HEK293 (cell line): ENCODE measurements at regions not wholly inside any gene's neighbourhood (a gene's known extent, or its start where the extent isn't known, plus 50 kb on each side); places are given as distances from the start of the nearest gene placed in this dataset.

Source experiments
- CTCF ChIA-PET: fragments of 350-600 bp; formaldehyde crosslinking; extraction: SDS; loops from one replicate; lab custom pipeline; 2021; ENCODE audit warnings: antibody characterized with exemption; lab: Yijun Ruan, JAX
- POLR2A ChIA-PET: fragments of 300-600 bp; formaldehyde crosslinking; extraction: SDS; loops from one replicate; lab custom pipeline; 2020; ENCODE audit warnings: antibody characterized with exemption, inconsistent platforms; lab: Yijun Ruan, JAX
- H3K27ac ChIP-seq: fragments of 200-500 bp; sonication (Bioruptor generic); 2 replicates; pipeline ENCODE4 v1.5.1; 2014; ENCODE audit warnings: low read depth, low read length, control low read depth, inconsistent platforms; ENCODE audit errors: extremely low read depth
- H3K36me3 ChIP-seq, 2 experiments: fragments of 200-500 bp in 1 of 2; sonication (Bioruptor generic) in 1 of 2; 1 replicate in 1 of 2; 2 replicates in 1 of 2; pipeline ENCODE4 v1.5.1; 2014 to 2017; ENCODE audit warnings: inconsistent platforms in 2 of 2, low read length in 2 of 2; ENCODE audit not compliant: control insufficient read depth in 2 of 2, insufficient read depth in 1 of 2
- H3K4me1 ChIP-seq: fragments of 200-500 bp; sonication (Bioruptor generic); 2 replicates; pipeline ENCODE4 v1.5.1; 2014; ENCODE audit warnings: mild to moderate bottlenecking, low read length, inconsistent platforms; ENCODE audit not compliant: control insufficient read depth, insufficient read depth
- H3K4me3 ChIP-seq: 2 replicates; pipeline ENCODE4 v1.5.1; 2011; ENCODE audit warnings: low read depth, mild to moderate bottlenecking, control low read depth, low read length, moderate library complexity
- H3K9me3 ChIP-seq: fragments of 200-500 bp; sonication (Bioruptor generic); 2 replicates; pipeline ENCODE4 v1.5.1; 2014; ENCODE audit warnings: low read depth, low read length, inconsistent platforms; ENCODE audit not compliant: control insufficient read depth, insufficient read depth
- BCL11A ChIP-seq: fragments of 450-650 bp; formaldehyde crosslinking; IDR thresholded peaks from 2 replicates; pipeline ENCODE4 v1.5.1; 2016; ENCODE audit warnings: low read depth, missing biosample characterization, missing genetic modification characterization
- HOXA7 ChIP-seq: sonication (generic); formaldehyde crosslinking; IDR thresholded peaks from 2 replicates; pipeline ENCODE4 v1.8.1; 2022; ENCODE audit warnings: missing genetic modification reagents, borderline replicate concordance
- KLF1 ChIP-seq: fragments of 450-650 bp; formaldehyde crosslinking; IDR thresholded peaks from 2 replicates; pipeline ENCODE4 v1.5.1; 2016; ENCODE audit warnings: missing biosample characterization, missing genetic modification characterization
- KLF10 ChIP-seq: fragments of 450-650 bp; IDR thresholded peaks from 2 replicates; pipeline ENCODE4 v1.5.1; 2018; ENCODE audit warnings: missing biosample characterization, mild to moderate bottlenecking, missing genetic modification characterization
- PRDM2 ChIP-seq: fragments of 450-650 bp; formaldehyde crosslinking; IDR thresholded peaks from 2 replicates; pipeline ENCODE4 v1.5.1; 2016; ENCODE audit warnings: missing biosample characterization, missing genetic modification characterization, borderline replicate concordance
- REPIN1 ChIP-seq: fragments of 450-650 bp; formaldehyde crosslinking; IDR thresholded peaks from 2 replicates; pipeline ENCODE4 v1.5.1; 2017; ENCODE audit warnings: missing biosample characterization, missing genetic modification characterization, low read depth
- SP7 ChIP-seq: fragments of 450-650 bp; formaldehyde crosslinking; IDR thresholded peaks from 2 replicates; pipeline ENCODE4 v1.5.1; 2016; ENCODE audit warnings: missing biosample characterization, missing genetic modification characterization
- WT1 ChIP-seq: fragments of 450-650 bp; formaldehyde crosslinking; IDR thresholded peaks from 2 replicates; pipeline ENCODE4 v1.5.1; 2016; ENCODE audit warnings: missing biosample characterization, missing genetic modification characterization
- ZBTB10 ChIP-seq: fragments of 450-650 bp; formaldehyde crosslinking; IDR thresholded peaks from 2 replicates; pipeline ENCODE4 v1.5.1; 2016; ENCODE audit warnings: missing biosample characterization, missing genetic modification characterization
- ZBTB17 ChIP-seq: fragments of 450-650 bp; formaldehyde crosslinking; IDR thresholded peaks from 2 replicates; pipeline ENCODE4 v1.5.1; 2016; ENCODE audit warnings: missing biosample characterization, missing genetic modification characterization
- ZNF16 ChIP-seq: fragments of 450-650 bp; formaldehyde crosslinking; IDR thresholded peaks from 2 replicates; pipeline ENCODE4 v1.5.1; 2016; ENCODE audit warnings: low read depth, missing biosample characterization, missing genetic modification characterization
- ZNF174 ChIP-seq: fragments of 450-650 bp; formaldehyde crosslinking; IDR thresholded peaks from 2 replicates; pipeline ENCODE4 v1.5.0; 2017; ENCODE audit warnings: missing biosample characterization, mild to moderate bottlenecking, missing genetic modification characterization
- ZNF266 ChIP-seq: fragments of 450-650 bp; formaldehyde crosslinking; IDR thresholded peaks from 2 replicates; pipeline ENCODE4 v1.5.1; 2016; ENCODE audit warnings: missing biosample characterization, missing genetic modification characterization, low read depth
- ZNF354C ChIP-seq: fragments of 450-650 bp; formaldehyde crosslinking; IDR thresholded peaks from 2 replicates; pipeline ENCODE4 v1.5.1; 2016; ENCODE audit warnings: missing biosample characterization, missing genetic modification characterization, low read depth, borderline replicate concordance
- ZNF610 ChIP-seq: fragments of 450-650 bp; formaldehyde crosslinking; IDR thresholded peaks from 2 replicates; pipeline ENCODE4 v1.5.1; 2016; ENCODE audit warnings: missing biosample characterization, missing genetic modification characterization, borderline replicate concordance
- ZNF624 ChIP-seq: fragments of 450-650 bp; formaldehyde crosslinking; IDR thresholded peaks from 2 replicates; pipeline ENCODE4 v1.5.1; 2017; ENCODE audit warnings: missing biosample characterization, missing genetic modification characterization
- ZNF629 ChIP-seq: fragments of 450-650 bp; formaldehyde crosslinking; IDR thresholded peaks from 2 replicates; pipeline ENCODE4 v1.5.1; 2017; ENCODE audit warnings: missing biosample characterization, missing genetic modification characterization
- ZNF707 ChIP-seq: fragments of 450-650 bp; formaldehyde crosslinking; IDR thresholded peaks from 2 replicates; pipeline ENCODE4 v1.5.1; 2016; ENCODE audit warnings: missing biosample characterization, missing genetic modification characterization
- ZNF791 ChIP-seq: fragments of 450-650 bp; formaldehyde crosslinking; IDR thresholded peaks from 2 replicates; pipeline ENCODE4 v1.5.1; 2016; ENCODE audit warnings: missing biosample characterization, missing genetic modification characterization

- TF ChIP-seq KLF10 (tag by site-specific recombination) (no peak), BCL11A (tag by site-specific recombination) (no peak), ZNF629 (tag by site-specific recombination) (no peak), SP7 (tag by site-specific recombination) (no peak), KLF1 (tag by site-specific recombination) (no peak), ZNF16 (no peak), REPIN1 (tag by site-specific recombination) (no peak)
- TF ChIP-seq, all 188 proteins: peak for 0
- Histone ChIP-seq H3K4me1 (no peaks in the 10 kb centered on the region), H3K27ac (no peak overlapping the region), H3K4me3 (no peak overlapping the region), H3K9me3 (no peaks in the 10 kb centered on the region), H3K36me3 (no peaks in the 10 kb centered on the region)
- CTCF ChIA-PET: no interaction called here
- POLR2A ChIA-PET: no interaction called here
Observed at GRCh38 chr4:59057804-59058203, 1947.6 kb upstream of the IGFBP7 start.

- Histone ChIP-seq H3K4me3 (no peak overlapping the region), H3K36me3 (no peaks in the 10 kb centered on the region), H3K9me3 (no peaks in the 10 kb centered on the region), H3K27ac (no peak overlapping the region), H3K4me1 (no peaks in the 10 kb centered on the region)
- ChIA-PET CTCF (interaction anchor here (0.6 kb wide), 1 partner anchor 1444 kb away, joined by 4 read pairs; no protein-coding TSS in a partner anchor), POLR2A (no interaction called here)
- TF ChIP-seq ZNF354C (tag by site-specific recombination): no peak
- no peak for TF ChIP-seq ZNF610 (tag by site-specific recombination)
- no peak for TF ChIP-seq ZNF266 (tag by site-specific recombination)
- TF ChIP-seq ZNF707 (tag by site-specific recombination): no peak
- TF ChIP-seq ZNF174: no peak
- no peak for TF ChIP-seq HOXA7 (CRISPR knock-in tag)
- TF ChIP-seq ZNF791 (tag by site-specific recombination): no peak
Observed at GRCh38 chr4:59058543-59058942, 1948.4 kb upstream of the IGFBP7 start.

- ChIA-PET CTCF (no interaction called here), POLR2A (no interaction called here)
- H3K9me3 ChIP-seq: no peaks in the 10 kb centered on the region
- H3K27ac ChIP-seq: no peak overlapping the region
- no peak for TF ChIP-seq ZNF624 (tag by site-specific recombination)
- no peak for TF ChIP-seq PRDM2
- TF ChIP-seq ZBTB10: no peak
- TF ChIP-seq ZBTB17: no peak
- no peak for TF ChIP-seq HOXA7 (CRISPR knock-in tag)
- TF ChIP-seq WT1 (tag by site-specific recombination): no peak
- H3K36me3 ChIP-seq: no peaks in the 10 kb centered on the region
- no peaks in the 10 kb centered on the region for H3K4me1 ChIP-seq
- H3K4me3 ChIP-seq: no peak overlapping the region
Observed at GRCh38 chr4:59060002-59060846, 1950.0 kb upstream of the IGFBP7 start.
